ACC112 (cell line): ENCODE measurements at regions not wholly inside any gene's neighbourhood (a gene's known extent, or its start where the extent isn't known, plus 50 kb on each side); places are given as distances from the start of the nearest gene placed in this dataset.

ENCODE experiments used
- H2AFZ ChIP-seq: fragments of 200-600 bp; sonication (generic); one replicate; pipeline ENCODE4 v1.6.0; 2017; ENCODE audit warnings: antibody characterized with exemption, low read length; ENCODE audit not compliant: unreplicated experiment
- H3K27ac ChIP-seq: fragments of 200-600 bp; sonication (generic); 2 replicates; pipeline ENCODE4 v1.5.1; 2014; ENCODE audit warnings: low read depth, mild to moderate bottlenecking, antibody characterized with exemption, low read length, moderate library complexity
- H3K27me3 ChIP-seq: fragments of 200-600 bp; sonication (generic); 2 replicates; pipeline ENCODE4 v1.6.1; 2014; ENCODE audit warnings: mild to moderate bottlenecking, antibody characterized with exemption, low read length, moderate library complexity, mixed read lengths; ENCODE audit not compliant: insufficient read depth
- H3K36me3 ChIP-seq: fragments of 200-600 bp; sonication (generic); 2 replicates; pipeline ENCODE4 v1.6.1; 2016; ENCODE audit warnings: mild to moderate bottlenecking, antibody characterized with exemption, low read length, moderate library complexity, mixed read lengths; ENCODE audit not compliant: insufficient read depth
- H3K4me1 ChIP-seq: fragments of 200-600 bp; sonication (generic); one replicate; pipeline ENCODE4 v1.6.1; 2016; ENCODE audit warnings: low read length, mixed read lengths; ENCODE audit not compliant: insufficient read depth, unreplicated experiment, control insufficient read depth
- H3K4me3 ChIP-seq: fragments of 200-600 bp; sonication (generic); 2 replicates; pipeline ENCODE4 v1.5.1; 2014; ENCODE audit warnings: mild to moderate bottlenecking, low read depth, low read length
- H3K79me2 ChIP-seq: fragments of 200-600 bp; sonication (generic); one replicate; pipeline ENCODE4 v1.6.0; 2016; ENCODE audit warnings: low read length; ENCODE audit not compliant: control insufficient read depth, unreplicated experiment, insufficient read depth

GRCh38 chr1:14310476-14310875, 288.0 kb upstream of the KAZN start:
- H3K4me3 ChIP-seq: no peak overlapping the region
- no peak overlapping the region for H3K27ac ChIP-seq
- H2AFZ ChIP-seq: no peak overlapping the region
- no peaks in the 10 kb centered on the region for H3K79me2 ChIP-seq
- no peaks in the 10 kb centered on the region for H3K36me3 ChIP-seq
- no peaks in the 10 kb centered on the region for H3K27me3 ChIP-seq
- H3K4me1 ChIP-seq: no peaks in the 10 kb centered on the region

- H3K4me3 ChIP-seq: no peak overlapping the region
- H3K36me3 ChIP-seq: no peaks in the 10 kb centered on the region
- H2AFZ ChIP-seq: no peak overlapping the region
- H3K79me2 ChIP-seq: no peaks in the 10 kb centered on the region
- H3K27me3 ChIP-seq: no peaks in the 10 kb centered on the region
- H3K27ac ChIP-seq: no peak overlapping the region
- H3K4me1 ChIP-seq: no peaks in the 10 kb centered on the region
Observed at GRCh38 chr1:14313731-14314431, 284.6 kb upstream of the KAZN start.

GRCh38 chr1:14318830-14319229, 279.7 kb upstream of the KAZN start:
- H3K79me2 ChIP-seq: no peaks in the 10 kb centered on the region
- H2AFZ ChIP-seq: no peak overlapping the region
- H3K4me1 ChIP-seq: no peaks in the 10 kb centered on the region
- no peaks in the 10 kb centered on the region for H3K27me3 ChIP-seq
- no peak overlapping the region for H3K4me3 ChIP-seq
- no peaks in the 10 kb centered on the region for H3K36me3 ChIP-seq
- no peak overlapping the region for H3K27ac ChIP-seq

DNA sequence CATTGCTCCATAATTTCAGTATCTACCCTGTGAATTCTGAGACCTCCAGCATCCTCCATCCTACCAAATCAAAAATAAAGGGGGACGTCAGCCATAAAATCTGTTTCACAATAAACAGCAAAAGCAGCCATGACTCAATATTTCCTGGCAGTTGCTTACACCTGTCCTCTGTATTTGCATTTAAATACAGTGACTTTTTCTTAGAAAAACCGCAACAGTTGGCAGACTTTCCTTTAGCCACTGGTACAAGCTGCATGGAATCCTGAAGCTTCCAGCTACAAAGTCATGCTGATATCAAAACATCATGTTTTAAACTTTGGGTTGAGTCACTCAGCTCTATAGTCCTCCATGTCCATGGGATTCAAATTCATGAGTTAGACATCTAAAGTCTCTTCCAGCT, 278.0 kb upstream of the KAZN start:
- Histone ChIP-seq H3K36me3 (no peaks in the 10 kb centered on the region), H3K4me3 (no peak overlapping the region), H3K4me1 (no peaks in the 10 kb centered on the region), H3K27me3 (no peaks in the 10 kb centered on the region), H3K79me2 (no peaks in the 10 kb centered on the region), H3K27ac (no peak overlapping the region), H2AFZ (no peak overlapping the region)

DNA sequence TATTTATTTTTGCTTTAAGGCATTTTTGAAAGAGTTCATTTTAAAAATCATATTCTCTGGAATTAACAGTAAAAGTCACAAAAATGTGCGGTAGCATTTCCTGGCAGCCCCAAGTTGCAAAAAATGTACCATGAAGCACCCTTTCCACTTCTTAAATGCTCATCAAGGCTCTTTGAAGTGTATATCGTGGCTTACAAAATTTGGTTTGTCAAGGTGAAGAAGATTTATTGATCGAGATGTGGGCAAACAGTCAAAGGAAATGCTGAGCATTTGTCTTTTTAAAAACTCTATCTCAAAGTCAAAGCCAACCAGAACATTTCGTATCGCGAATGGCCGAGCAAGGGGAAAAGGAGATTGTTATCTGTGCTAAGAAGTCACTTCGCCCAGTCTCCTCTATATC, 277.5 kb upstream of the KAZN start:
- Histone ChIP-seq H3K79me2 (no peaks in the 10 kb centered on the region), H3K27ac (no peak overlapping the region), H2AFZ (no peak overlapping the region), H3K27me3 (no peaks in the 10 kb centered on the region), H3K4me3 (no peak overlapping the region), H3K4me1 (no peaks in the 10 kb centered on the region), H3K36me3 (no peaks in the 10 kb centered on the region)

DNA sequence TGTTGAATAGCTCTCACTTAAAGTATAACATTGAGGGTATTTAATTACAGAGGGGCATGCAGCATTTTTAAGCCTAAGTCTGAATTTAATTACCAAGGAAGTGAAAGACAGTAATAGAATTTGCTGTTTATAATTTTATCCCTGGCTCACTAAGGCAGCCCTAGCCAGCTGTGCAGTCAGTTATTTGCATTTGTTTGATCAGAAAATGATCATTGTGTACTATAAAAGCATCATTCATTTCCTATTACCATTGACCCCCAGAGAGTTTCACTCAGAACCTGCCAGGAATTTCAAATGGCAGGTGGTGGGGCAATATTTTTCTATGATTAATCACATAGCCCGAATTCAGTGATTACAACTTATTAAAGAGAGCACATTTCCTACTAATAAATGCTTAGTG, 277.1 kb upstream of the KAZN start:
- no peaks in the 10 kb centered on the region for H3K4me1 ChIP-seq
- no peak overlapping the region for H3K4me3 ChIP-seq
- H2AFZ ChIP-seq: no peak overlapping the region
- H3K27ac ChIP-seq: no peak overlapping the region
- H3K27me3 ChIP-seq: no peaks in the 10 kb centered on the region
- no peaks in the 10 kb centered on the region for H3K79me2 ChIP-seq
- no peaks in the 10 kb centered on the region for H3K36me3 ChIP-seq

- Histone ChIP-seq H3K27ac (no peak overlapping the region), H2AFZ (no peak overlapping the region), H3K4me3 (no peak overlapping the region), H3K27me3 (no peaks in the 10 kb centered on the region), H3K36me3 (no peaks in the 10 kb centered on the region), H3K79me2 (no peaks in the 10 kb centered on the region), H3K4me1 (no peaks in the 10 kb centered on the region)
Observed at GRCh38 chr1:14323568-14324247, 274.8 kb upstream of the KAZN start.

DNA sequence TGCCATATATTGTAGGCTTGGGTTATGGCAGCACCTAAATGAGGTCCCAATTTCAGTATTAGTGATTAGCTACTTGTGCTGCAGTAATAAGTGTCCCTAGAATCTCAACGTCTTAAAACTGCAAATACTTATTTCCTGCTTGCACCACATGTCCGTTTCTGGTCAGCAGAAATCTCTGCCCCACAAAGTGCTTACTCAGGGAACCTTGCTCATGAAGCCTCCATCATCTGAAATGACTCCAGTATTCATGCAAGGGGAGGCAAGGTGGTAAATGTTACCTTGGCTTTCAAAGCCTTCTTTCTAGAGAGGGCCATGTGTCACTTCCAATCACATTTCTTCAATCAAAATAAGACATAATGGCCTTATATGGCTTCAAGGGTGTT, 274.2 kb upstream of the KAZN start:
- Histone ChIP-seq H2AFZ (no peak overlapping the region), H3K79me2 (no peaks in the 10 kb centered on the region), H3K36me3 (no peaks in the 10 kb centered on the region), H3K27me3 (no peaks in the 10 kb centered on the region), H3K4me1 (no peaks in the 10 kb centered on the region), H3K4me3 (no peak overlapping the region), H3K27ac (no peak overlapping the region)

DNA sequence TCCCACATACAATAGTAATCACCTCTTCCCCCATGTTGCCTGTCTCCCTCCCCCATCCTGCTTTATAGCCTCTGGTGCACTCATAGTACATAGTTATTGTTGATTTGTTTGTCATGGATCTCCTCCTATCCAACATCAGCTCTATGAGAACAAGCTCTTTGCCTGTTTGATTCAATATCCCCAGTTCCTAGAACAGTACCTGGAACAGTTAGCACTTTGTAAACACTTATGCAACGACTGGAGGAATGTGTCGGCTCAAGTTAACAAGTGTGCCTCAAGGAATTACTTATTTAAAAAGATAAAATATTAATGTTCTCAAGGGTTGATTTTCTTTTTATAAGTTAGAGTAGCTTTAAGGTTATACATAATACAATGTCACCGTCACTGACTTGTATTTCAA, 271.6 kb upstream of the KAZN start:
- H3K27ac ChIP-seq: no peak overlapping the region
- no peak overlapping the region for H3K4me3 ChIP-seq
- no peaks in the 10 kb centered on the region for H3K36me3 ChIP-seq
- no peak overlapping the region for H2AFZ ChIP-seq
- H3K27me3 ChIP-seq: no peaks in the 10 kb centered on the region
- no peaks in the 10 kb centered on the region for H3K4me1 ChIP-seq
- no peaks in the 10 kb centered on the region for H3K79me2 ChIP-seq

- Histone ChIP-seq H3K27ac (no peak overlapping the region), H3K27me3 (no peaks in the 10 kb centered on the region), H3K4me3 (no peak overlapping the region), H3K36me3 (no peaks in the 10 kb centered on the region), H3K79me2 (no peaks in the 10 kb centered on the region), H3K4me1 (no peaks in the 10 kb centered on the region), H2AFZ (no peak overlapping the region)
Observed at GRCh38 chr1:14328685-14329084, 269.8 kb upstream of the KAZN start.

DNA sequence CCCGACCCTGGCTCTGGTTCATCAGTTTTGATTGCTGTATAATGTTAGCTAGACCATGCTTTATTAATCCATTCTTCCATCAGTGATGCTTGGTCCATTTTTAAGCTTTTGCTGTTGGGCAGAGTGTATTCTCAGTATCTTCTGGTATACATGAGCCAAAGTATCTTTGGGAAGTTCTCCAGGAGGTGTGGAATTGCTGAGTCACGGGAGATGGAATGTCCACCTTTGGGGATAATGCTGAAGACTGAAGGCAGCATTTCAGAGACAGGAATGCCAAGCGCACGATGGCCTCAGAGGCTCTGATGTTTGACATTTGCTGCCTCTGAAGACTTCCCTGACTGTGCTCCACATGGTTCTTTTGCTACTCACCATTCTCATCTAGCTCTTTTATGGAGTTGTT, 266.3 kb upstream of the KAZN start:
- Histone ChIP-seq H3K4me3 (no peak overlapping the region), H3K4me1 (peaks cover 3% of the 10 kb centered on the region), H3K27me3 (no peaks in the 10 kb centered on the region), H3K27ac (no peak overlapping the region), H2AFZ (no peak overlapping the region), H3K79me2 (no peaks in the 10 kb centered on the region), H3K36me3 (no peaks in the 10 kb centered on the region)
